GM10248 (cell line): ENCODE measurements at regions not wholly inside any gene's neighbourhood (a gene's known extent, or its start where the extent isn't known, plus 50 kb on each side); places are given as distances from the start of the nearest gene placed in this dataset.

ENCODE experiments used
- CTCF ChIA-PET: fragments of 300-600 bp; sonication (Branson Sonifier 250); formaldehyde crosslinking; extraction: SDS; loops from one replicate; lab custom pipeline; 2021; ENCODE audit warnings: antibody characterized with exemption; lab: Yijun Ruan, JAX
- POLR2A ChIA-PET: fragments of 350-650 bp; sonication (Branson Sonifier 250); formaldehyde crosslinking; extraction: SDS; loops from one replicate; lab custom pipeline; 2020; ENCODE audit warnings: antibody characterized with exemption; lab: Yijun Ruan, JAX
- DNase-seq: peaks from one replicate; pipeline ENCODE4 v3.0.0; 2012; ENCODE audit errors: extremely low spot score
- CTCF ChIP-seq: IDR thresholded peaks from 2 replicates; pipeline ENCODE4 v1.5.1; 2012; ENCODE audit warnings: mild to moderate bottlenecking, low read depth; ENCODE audit errors: extremely low read depth, missing control alignments, control extremely low read depth

- ChIA-PET POLR2A (no interaction called here), CTCF (no interaction called here)
- DNase-seq, result no peak
- TF ChIP-seq CTCF, result no peak
Measured at GRCh38 chr2:150581717-150582472, 94.4 kb upstream of the RND3 start.

- no peak for TF ChIP-seq CTCF
- ChIA-PET CTCF (no interaction called here), POLR2A (no interaction called here)
- no peak for DNase-seq
Measured at GRCh38 chr2:150578481-150578880, 91.0 kb upstream of the RND3 start.

GRCh38 chr2:150575861-150576260 is 88.4 kb upstream of the RND3 start:
- POLR2A ChIA-PET, result no interaction called here
- CTCF ChIA-PET, result interaction anchor here (1.8 kb wide), 1 partner anchor 47 kb away, joined by 3 read pairs; no protein-coding TSS in a partner anchor
- DNase-seq, result no peak
- TF ChIP-seq CTCF, result no peak

GRCh38 chr2:150572961-150573395 is 85.5 kb upstream of the RND3 start:
- no peak for TF ChIP-seq CTCF
- DNase-seq, result peak; percentile 19
- POLR2A ChIA-PET, result no interaction called here
- CTCF ChIA-PET, result no interaction called here

- no peak for TF ChIP-seq CTCF
- POLR2A ChIA-PET, result no interaction called here
- no peak for DNase-seq
- CTCF ChIA-PET, result no interaction called here
Measured at GRCh38 chr2:150572194-150572766, 84.8 kb upstream of the RND3 start.

GRCh38 chr2:150571121-150571520 is 83.7 kb upstream of the RND3 start:
- DNase-seq, result no peak
- TF ChIP-seq CTCF, result no peak
- ChIA-PET CTCF (no interaction called here), POLR2A (no interaction called here)
